ENCODE measurements at regions not wholly inside any gene's neighbourhood (a gene's known extent, or its start where the extent isn't known, plus 50 kb on each side); places are given as distances from the start of the nearest gene placed in this dataset.

DNA sequence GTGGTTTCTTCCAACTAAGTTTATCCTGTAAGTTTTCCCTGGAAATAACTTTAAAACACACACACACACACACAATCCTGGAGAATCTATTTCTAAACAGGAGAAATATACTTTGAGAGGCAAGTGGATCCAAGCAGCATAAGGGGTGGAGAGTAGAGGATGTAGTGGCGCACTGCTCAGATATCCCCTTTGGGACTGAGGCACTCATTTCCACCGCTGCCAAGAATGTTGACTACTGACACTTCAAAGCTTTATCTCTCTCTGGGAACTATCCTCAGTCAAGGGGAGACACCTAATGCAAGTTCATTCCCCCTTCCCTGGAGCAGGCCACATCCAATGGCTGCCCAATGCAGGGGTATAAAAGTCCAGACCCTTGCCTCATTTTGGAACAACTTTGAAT, 75.8 kb downstream of the CAPZA3 start:
- 86 to 95% methylated on average over 2 of the region's 2 CpGs for WGBS, 2 donors
- no peaks in the 10 kb centered on the region for H3K9me3 ChIP-seq
- no peaks in the 10 kb centered on the region for H3K36me3 ChIP-seq
- no peak overlapping the region for H3K4me3 ChIP-seq
- DNase-seq: no peak
- no peak for TF ChIP-seq EP300 (IDR thresholded peaks at IDR 0.05)
- no peak for TF ChIP-seq CTCF (IDR thresholded peaks at IDR 0.05)
- TF ChIP-seq POLR2AphosphoS5 (IDR thresholded peaks at IDR 0.05): no peak
- no peak for TF ChIP-seq POLR2A (IDR thresholded peaks at IDR 0.05)
- no peak overlapping the region for H3K27ac ChIP-seq
- H3K27me3 ChIP-seq: no peaks in the 10 kb centered on the region
- intact Hi-C loops (cut with DNase I): no loop called here
- no peaks in the 10 kb centered on the region for H3K4me1 ChIP-seq

DNA sequence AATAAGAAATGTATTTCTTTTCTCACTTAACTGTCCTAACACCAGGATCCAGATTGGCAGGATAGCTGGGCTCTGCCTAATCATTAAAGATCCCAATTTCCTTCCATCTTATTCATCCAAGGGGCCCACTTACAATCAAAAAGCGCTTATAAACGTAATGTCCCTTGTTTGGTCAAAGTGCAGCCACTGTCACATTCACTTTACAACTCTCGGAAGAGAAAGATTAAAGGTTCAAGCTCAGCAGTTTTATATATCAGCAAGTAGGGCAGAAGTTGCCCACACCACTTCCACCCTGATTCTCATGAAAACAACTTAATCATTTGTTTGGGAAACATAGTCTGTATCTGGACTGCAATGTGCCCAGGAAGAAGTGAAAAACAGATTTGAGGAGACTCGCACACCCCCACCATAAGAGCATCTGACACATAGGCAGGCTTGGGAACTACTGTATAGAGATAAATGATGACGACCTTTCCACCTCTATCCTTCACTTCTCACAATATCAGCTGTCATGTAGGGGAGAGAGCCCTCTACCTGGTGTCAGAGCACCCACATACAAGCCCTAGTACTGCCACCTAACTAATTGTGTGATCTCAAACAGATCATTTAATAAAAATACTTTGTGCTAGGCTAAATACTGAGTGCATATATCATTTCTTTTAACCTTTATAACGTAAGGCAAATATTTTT, 80.8 kb downstream of the CAPZA3 start:
- intact Hi-C loops (cut with DNase I): no loop called here

DNA sequence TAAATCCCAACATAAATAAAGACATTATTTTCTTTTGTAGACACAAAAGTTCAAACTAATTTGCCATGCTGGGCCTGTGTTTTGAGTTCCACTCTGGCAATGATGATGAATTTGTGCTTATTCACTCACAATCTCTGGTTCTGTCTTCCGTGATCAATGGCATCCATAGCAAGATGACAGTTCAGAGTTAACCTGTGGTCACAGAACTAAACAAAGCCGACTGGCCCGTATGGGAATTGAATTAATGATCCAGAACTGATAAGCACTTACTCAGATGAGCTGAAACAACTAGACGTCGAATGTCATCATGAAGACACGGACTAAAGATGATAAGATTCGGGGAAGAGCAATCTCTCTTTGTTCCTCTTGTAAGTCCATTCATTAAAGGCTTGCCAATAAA, 81.6 kb downstream of the CAPZA3 start:
- no peak overlapping the region for H3K27ac ChIP-seq
- WGBS, 2 donors: 93 to 94% methylated on average over 7 of the region's 7 CpGs
- no peaks in the 10 kb centered on the region for H3K9me3 ChIP-seq
- H3K36me3 ChIP-seq: no peaks in the 10 kb centered on the region
- intact Hi-C loops (cut with DNase I): no loop called here
- DNase-seq: no peak
- no peak overlapping the region for H3K4me3 ChIP-seq
- no peaks in the 10 kb centered on the region for H3K27me3 ChIP-seq
- TF ChIP-seq POLR2AphosphoS5 (IDR thresholded peaks at IDR 0.05): no peak
- TF ChIP-seq POLR2A (IDR thresholded peaks at IDR 0.05): no peak
- TF ChIP-seq CTCF (IDR thresholded peaks at IDR 0.05): no peak
- no peak for TF ChIP-seq EP300 (IDR thresholded peaks at IDR 0.05)
- H3K4me1 ChIP-seq: no peaks in the 10 kb centered on the region

More for the DNA sequence above, 80.8 kb downstream of the CAPZA3 start:
- Histone ChIP-seq H3K27ac (no peak overlapping the region), H3K36me3 (no peaks in the 10 kb centered on the region), H3K27me3 (no peaks in the 10 kb centered on the region), H3K4me3 (no peak overlapping the region), H3K9me3 (no peaks in the 10 kb centered on the region), H3K4me1 (no peaks in the 10 kb centered on the region)
- TF ChIP-seq POLR2AphosphoS5 (IDR thresholded peaks at IDR 0.05) (no peak), CTCF (IDR thresholded peaks at IDR 0.05) (no peak), EP300 (IDR thresholded peaks at IDR 0.05) (no peak), POLR2A (IDR thresholded peaks at IDR 0.05) (no peak)
- WGBS, 2 donors: 39 to 74% methylated on average over 6 of the region's 6 CpGs
- DNase-seq: no peak

DNA sequence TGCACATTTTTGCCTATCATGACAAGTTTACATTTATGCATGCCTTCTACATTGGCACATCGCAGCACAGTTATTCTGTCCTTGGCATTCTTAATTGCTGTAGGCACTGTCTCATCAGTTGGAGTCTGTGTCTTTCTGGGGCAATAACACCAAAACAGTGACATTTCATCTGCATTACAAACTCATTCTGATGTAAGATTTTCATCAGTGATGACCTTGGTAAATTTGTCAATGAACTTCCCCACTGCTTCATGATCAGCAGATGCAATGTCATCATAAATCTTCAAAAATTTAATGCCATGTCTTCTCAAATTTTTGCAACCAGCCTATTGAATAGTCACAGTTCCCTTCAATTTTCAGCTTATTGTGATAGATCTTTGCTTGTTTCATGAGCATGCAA, 85.5 kb downstream of the CAPZA3 start:
- Histone ChIP-seq H3K4me3 (no peak overlapping the region), H3K27ac (no peak overlapping the region), H3K4me1 (no peaks in the 10 kb centered on the region), H3K9me3 (peaks cover 0 to 1% (median 0%) of the 10 kb centered on the region in 4 donors), H3K36me3 (no peaks in the 10 kb centered on the region), H3K27me3 (no peaks in the 10 kb centered on the region)
- DNase-seq: no peak
- 96 to 97% methylated on average over 1 of the region's 1 CpG for WGBS, 2 donors
- intact Hi-C loops (cut with DNase I): no loop called here
- TF ChIP-seq POLR2AphosphoS5 (IDR thresholded peaks at IDR 0.05) (no peak), POLR2A (IDR thresholded peaks at IDR 0.05) (no peak), EP300 (IDR thresholded peaks at IDR 0.05) (no peak), CTCF (IDR thresholded peaks at IDR 0.05) (no peak)

- WGBS, 2 donors: 49 to 85% methylated on average over 11 of the region's 11 CpGs
- intact Hi-C loops (cut with DNase I): no loop called here
These were observed 86.4 kb downstream of the CAPZA3 start for GRCh38 chr12:18824287-18824686.

More at GRCh38 chr12:18824287-18824686, 86.4 kb downstream of the CAPZA3 start:
- H3K9me3 ChIP-seq: peaks cover 0 to 9% (median 5%) of the 10 kb centered on the region in 4 donors
- no peaks in the 10 kb centered on the region for H3K27me3 ChIP-seq
- H3K4me3 ChIP-seq: no peak overlapping the region
- no peaks in the 10 kb centered on the region for H3K4me1 ChIP-seq
- DNase-seq: no peak
- TF ChIP-seq POLR2A (IDR thresholded peaks at IDR 0.05) (no peak), POLR2AphosphoS5 (IDR thresholded peaks at IDR 0.05) (no peak), CTCF (IDR thresholded peaks at IDR 0.05) (no peak), EP300 (IDR thresholded peaks at IDR 0.05) (no peak)
- no peaks in the 10 kb centered on the region for H3K36me3 ChIP-seq
- no peak overlapping the region for H3K27ac ChIP-seq

All from sigmoid colon (tissue), 6 donors.